HCT116 (cell line): ENCODE measurements at regions not wholly inside any gene's neighbourhood (a gene's known extent, or its start where the extent isn't known, plus 50 kb on each side); places are given as distances from the start of the nearest gene placed in this dataset.

Source experiments
- CTCF ChIP-seq, 3 experiments: fragments of 200-600 bp in 1 of 3; sonication (generic) in 1 of 3; IDR thresholded peaks in 2 of 3; conservative IDR thresholded peaks in 1 of 3; 2 replicates each; pipeline ENCODE4 v1.5.1; 2012 to 2017; ENCODE audit warnings: low read depth in 2 of 3, low read length in 2 of 3, antibody characterized with exemption in 1 of 3, borderline replicate concordance in 1 of 3, control low read depth in 1 of 3, mild to moderate bottlenecking in 1 of 3, mixed read lengths in 1 of 3, mixed run types in 1 of 3, moderate library complexity in 1 of 3; ENCODE audit not compliant: insufficient read depth in 1 of 3
- EZH2 ChIP-seq: fragments of 200-600 bp; sonication (generic); IDR thresholded peaks from 2 replicates; pipeline ENCODE4 v1.6.1; 2017; ENCODE audit warnings: antibody characterized with exemption, mixed run types
- EZH2phosphoT487 ChIP-seq: fragments of 200-600 bp; IDR thresholded peaks from 2 replicates; pipeline ENCODE4 v1.6.1; 2018; ENCODE audit warnings: antibody characterized with exemption, borderline replicate concordance
- POLR2AphosphoS5 ChIP-seq: IDR thresholded peaks from 2 replicates; pipeline ENCODE4 v1.6.1; 2011; ENCODE audit warnings: mild to moderate bottlenecking, low read depth, low read length, moderate library complexity
- RAD21 ChIP-seq: IDR thresholded peaks from 2 replicates; pipeline ENCODE4 v1.6.1; 2012; ENCODE audit warnings: low read depth, mild to moderate bottlenecking
- ZNF274 ChIP-seq: fragments of 200-500 bp; sonication (Bioruptor generic); IDR thresholded peaks from 2 replicates; pipeline ENCODE4 v1.6.1; 2014; ENCODE audit warnings: mild to moderate bottlenecking, low read depth, low read length, inconsistent platforms

DNA sequence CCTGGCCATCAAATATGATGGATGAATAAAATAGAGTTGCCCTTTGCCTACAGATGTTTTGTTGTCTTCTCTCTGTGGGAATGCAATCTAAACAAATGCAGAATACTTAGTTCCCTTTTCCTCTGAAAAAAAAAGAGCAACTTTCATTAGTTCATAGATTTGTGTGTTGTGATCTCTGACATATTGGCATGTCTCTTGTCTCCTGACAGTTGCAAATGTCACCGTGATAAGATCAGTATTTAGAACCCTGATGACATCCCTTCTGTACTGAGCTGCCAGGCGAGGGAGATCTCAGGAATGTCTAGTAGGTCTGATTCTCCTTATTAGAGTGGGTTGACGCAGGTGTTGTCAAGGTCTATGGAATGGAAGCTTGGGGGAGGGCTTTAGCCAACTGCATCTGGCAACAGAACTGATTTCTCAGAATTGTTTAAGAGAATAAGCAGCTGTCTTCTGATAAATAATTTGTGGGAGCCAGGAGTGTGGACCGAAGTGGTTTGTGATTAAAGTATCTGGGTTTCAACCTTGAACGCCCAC, 130.4 kb downstream of the GALR1 start:
- TF ChIP-seq POLR2AphosphoS5 (no peak), CTCF (IDR thresholded peaks at IDR 0.05 in 2 of 3, conservative IDR thresholded peaks at IDR 0.05 in 1 of 3; ENCODE audit: borderline replicate concordance in 1 of 3, insufficient read depth in 1 of 3, low read depth in 2 of 3, low read length in 2 of 3) (no peak), EZH2 (no peak), EZH2phosphoT487 (no peak), RAD21 (no peak), ZNF274 (no peak)
